GM20431 (cell line): ENCODE measurements at regions not wholly inside any gene's neighbourhood (a gene's known extent, or its start where the extent isn't known, plus 50 kb on each side); places are given as distances from the start of the nearest gene placed in this dataset.

Source experiments
- in situ Hi-C: fragments of 300-500 bp; cut with MseI, MboI; formaldehyde crosslinking; loops from one replicate; pipeline ENCODE4 v1.15.0; 2020; ENCODE audit warnings: low sequenced_read_pairs; ENCODE audit not compliant: unreplicated experiment

- in situ Hi-C loops: no loop called here
Observed at GRCh38 chr13:26456650-26457049, 100.8 kb upstream of the WASF3 start.

DNA sequence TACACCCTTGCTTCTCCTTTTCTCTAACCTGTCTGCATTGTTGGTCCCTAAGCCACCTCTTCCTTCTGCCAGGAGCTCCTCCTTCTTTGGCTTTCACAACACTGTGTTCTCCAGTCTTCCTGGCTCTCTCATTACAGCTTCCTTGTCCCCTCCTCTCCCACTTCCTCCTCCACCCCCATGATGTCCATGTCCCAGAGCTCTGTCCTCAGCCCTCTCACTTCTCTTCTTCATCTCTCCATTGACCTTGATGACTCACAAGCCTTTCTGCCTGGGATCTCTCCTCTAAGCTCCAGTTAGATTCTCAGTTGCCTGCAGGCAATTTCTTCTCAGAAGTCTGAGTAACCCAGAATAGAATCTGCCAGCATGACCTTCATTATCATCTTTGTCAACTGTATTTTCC, 100.3 kb upstream of the WASF3 start:
- in situ Hi-C loops: no loop called here

- in situ Hi-C loops: no loop called here
Observed at GRCh38 chr13:26458196-26458749, 99.2 kb upstream of the WASF3 start.

- in situ Hi-C loops: no loop called here
Observed at GRCh38 chr13:26459276-26460131, 98.0 kb upstream of the WASF3 start.

- in situ Hi-C loops: no loop called here
Observed at GRCh38 chr13:26460648-26461047, 96.8 kb upstream of the WASF3 start.

GRCh38 chr13:26463296-26463695, 94.2 kb upstream of the WASF3 start:
- in situ Hi-C loops: no loop called here

- in situ Hi-C loops: no loop called here
Observed at GRCh38 chr13:26463848-26464247, 93.6 kb upstream of the WASF3 start.

DNA sequence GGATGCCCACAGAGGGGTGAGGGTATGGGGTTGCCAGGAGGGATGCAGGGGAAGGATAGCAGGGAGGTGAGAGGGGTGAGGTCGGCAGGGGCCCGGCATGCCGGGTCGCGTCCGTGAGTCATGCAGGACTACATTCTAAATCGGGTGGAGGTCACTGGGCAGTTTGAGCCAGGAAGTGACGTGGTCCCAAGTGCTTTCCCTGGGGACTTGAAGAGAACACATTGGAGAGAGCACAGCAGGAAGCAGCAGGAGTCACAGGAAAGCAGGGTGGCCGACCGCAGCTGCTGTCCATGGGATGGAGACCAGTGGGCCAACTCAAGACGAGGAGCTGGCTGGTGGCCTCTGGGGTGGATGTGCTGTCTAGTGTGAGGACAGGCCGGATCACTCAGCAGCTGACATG, 92.0 kb upstream of the WASF3 start:
- in situ Hi-C loops: no loop called here

DNA sequence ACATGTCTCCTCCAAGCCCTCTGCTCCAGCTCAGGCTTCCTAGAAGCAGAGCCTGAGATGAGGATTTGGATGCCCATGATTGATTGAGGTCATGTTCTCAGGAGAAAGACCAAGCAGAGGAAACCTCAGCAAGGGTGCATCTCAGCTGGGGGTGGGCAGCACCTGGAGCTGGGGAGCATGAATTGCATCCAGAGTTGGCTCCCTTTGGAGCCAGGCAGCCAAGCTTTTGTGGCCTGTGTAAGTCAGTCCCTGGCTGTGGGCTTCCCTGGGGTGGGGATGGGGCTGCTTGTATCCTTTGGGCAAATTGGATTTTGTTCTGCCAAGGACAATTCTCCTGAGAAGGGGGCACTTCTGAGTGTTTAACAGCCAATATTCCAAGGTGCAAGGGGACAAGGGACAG, 91.5 kb upstream of the WASF3 start:
- in situ Hi-C loops: no loop called here

GRCh38 chr13:26468265-26468801, 89.2 kb upstream of the WASF3 start:
- in situ Hi-C loops: no loop called here

GRCh38 chr13:26469602-26470001, 87.9 kb upstream of the WASF3 start:
- in situ Hi-C loops: no loop called here

- in situ Hi-C loops: no loop called here
Observed at GRCh38 chr13:26471807-26472206, 85.7 kb upstream of the WASF3 start.

DNA sequence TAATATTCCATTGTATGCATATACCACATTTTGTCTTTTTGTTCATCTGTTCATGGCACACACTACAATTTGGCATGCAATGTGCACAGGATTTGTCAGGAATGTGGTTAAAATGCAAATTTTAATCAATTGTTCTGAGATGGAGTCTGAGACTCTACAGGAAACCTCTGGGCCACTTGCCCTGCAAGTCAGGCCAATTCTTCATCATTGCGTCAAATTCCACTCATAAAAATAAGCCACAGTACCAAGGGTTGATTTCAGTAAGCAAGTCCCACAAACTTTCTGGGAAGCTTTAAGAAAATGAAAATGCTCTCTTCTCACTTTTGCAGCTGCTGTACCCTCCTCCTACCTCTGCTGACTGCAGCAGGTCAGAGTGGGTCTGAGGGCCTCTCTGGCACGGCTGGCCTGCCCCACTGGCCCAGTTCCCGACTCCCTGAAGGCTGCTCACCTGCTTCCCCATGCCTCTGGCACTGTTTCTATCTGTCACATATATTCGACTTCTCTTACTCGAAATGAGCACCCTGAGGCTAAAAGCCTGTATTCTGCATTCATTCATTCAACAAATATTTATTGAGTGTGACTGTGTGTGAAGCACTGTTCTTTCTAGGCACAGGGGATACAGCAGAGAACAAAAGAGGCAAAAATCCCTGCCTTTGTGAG, 83.8 kb upstream of the WASF3 start:
- in situ Hi-C loops: no loop called here

GRCh38 chr13:26474286-26474685, 83.2 kb upstream of the WASF3 start:
- in situ Hi-C loops: no loop called here

GRCh38 chr13:26475176-26476110, 82.0 kb upstream of the WASF3 start:
- in situ Hi-C loops: no loop called here

DNA sequence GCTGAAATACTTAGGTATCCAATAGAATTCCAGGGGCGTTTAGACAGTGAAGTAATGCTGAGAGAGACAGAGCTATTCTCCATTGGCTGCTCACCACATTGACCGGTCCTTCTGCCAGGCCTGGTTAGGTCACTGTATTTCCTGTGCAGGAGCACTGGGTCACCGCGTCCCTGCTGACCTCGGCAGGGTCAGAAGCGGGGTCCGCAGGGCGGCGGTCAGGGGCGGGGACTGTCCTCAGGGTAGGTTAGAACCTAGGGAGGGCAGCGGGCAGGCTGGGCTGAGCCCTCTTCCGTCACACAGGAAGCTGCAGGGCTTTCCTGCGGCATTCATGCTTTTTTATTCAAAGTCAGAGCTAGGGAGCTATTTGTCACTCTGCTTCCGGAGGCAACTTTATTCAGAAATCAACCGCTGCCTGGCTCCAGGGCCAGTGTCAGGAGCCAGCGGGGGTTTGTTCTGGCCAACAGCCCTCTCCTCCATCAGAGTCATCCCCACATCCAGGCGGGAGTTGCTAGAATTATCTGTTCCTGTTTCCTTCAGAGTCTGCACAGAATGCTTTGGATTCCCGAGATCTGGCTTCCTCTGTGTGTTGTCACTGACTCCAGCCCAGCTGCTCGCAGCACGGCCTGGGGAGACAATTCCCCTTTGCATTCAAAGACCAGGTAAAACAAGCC, 81.2 kb upstream of the WASF3 start:
- in situ Hi-C loops: no loop called here

- in situ Hi-C loops: no loop called here
Observed at GRCh38 chr13:26476782-26477142, 80.7 kb upstream of the WASF3 start.

GRCh38 chr13:26477681-26478080, 79.8 kb upstream of the WASF3 start:
- in situ Hi-C loops: no loop called here

DNA sequence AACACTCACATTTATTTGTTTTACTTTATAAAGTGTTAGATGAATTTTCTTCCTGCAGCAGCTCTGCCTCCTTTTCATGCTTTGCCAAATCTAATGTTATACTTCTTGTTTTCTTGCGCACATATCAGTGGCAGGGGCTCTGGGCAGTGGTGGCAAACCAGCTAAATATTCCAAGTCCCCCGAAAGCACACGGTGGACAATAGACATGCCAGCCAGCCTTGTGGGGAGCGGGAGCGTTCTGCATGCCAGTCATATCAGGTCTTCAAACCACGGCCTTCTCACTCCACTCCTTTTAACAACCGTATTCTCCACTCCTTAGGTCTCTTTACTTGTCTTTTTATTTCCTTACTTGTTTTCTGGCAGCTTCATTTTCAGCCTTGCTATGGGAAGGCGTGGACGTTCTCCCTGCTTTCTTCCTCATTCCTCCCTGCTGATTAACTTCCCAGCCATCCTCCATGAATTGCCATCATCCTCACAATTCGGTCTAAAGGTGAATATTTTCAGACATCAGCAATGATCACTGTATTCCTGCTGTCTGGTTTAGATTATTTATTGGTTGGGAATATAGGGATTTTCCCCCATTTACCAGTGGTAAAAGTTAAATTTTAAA, 77.1 kb upstream of the WASF3 start:
- in situ Hi-C loops: no loop called here
